ENCODE measurements at regions not wholly inside any gene's neighbourhood (a gene's known extent, or its start where the extent isn't known, plus 50 kb on each side); places are given as distances from the start of the nearest gene placed in this dataset.

GRCh38 chr16:85501900-85502299 is 111.2 kb upstream of the GSE1 start:
- no peaks in the 10 kb centered on the region for H3K4me1 Mint-ChIP-seq (ENCODE audit: low read depth)
- H3K27me3 Mint-ChIP-seq (ENCODE audit: insufficient read depth): peaks cover 7% of the 10 kb centered on the region; the same call in 1 of the 2 replicates
- TF ChIP-seq CTCF (IDR thresholded peaks at IDR 0.05): no peak
- DNase-seq: no peak
- H3K4me3 Mint-ChIP-seq: no peak overlapping the region
- H3K36me3 Mint-ChIP-seq (ENCODE audit: low read depth): no peaks in the 10 kb centered on the region
- no peak overlapping the region for H3K27ac Mint-ChIP-seq
- H3K9me3 Mint-ChIP-seq: no peaks in the 10 kb centered on the region

GRCh38 chr16:85502357-85502756 is 110.8 kb upstream of the GSE1 start:
- Mint-ChIP-seq H3K4me3 (no peak overlapping the region), H3K36me3 (ENCODE audit: low read depth) (no peaks in the 10 kb centered on the region), H3K27me3 (ENCODE audit: insufficient read depth) (peaks cover 8% of the 10 kb centered on the region; the same call in 1 of the 2 replicates), H3K27ac (no peak overlapping the region), H3K9me3 (no peaks in the 10 kb centered on the region), H3K4me1 (ENCODE audit: low read depth) (no peaks in the 10 kb centered on the region)
- TF ChIP-seq CTCF (IDR thresholded peaks at IDR 0.05): no peak
- DNase-seq: no peak

- Mint-ChIP-seq H3K4me1 (ENCODE audit: low read depth) (no peaks in the 10 kb centered on the region), H3K27ac (no peak overlapping the region), H3K36me3 (ENCODE audit: low read depth) (no peaks in the 10 kb centered on the region), H3K4me3 (no peak overlapping the region), H3K9me3 (no peaks in the 10 kb centered on the region), H3K27me3 (ENCODE audit: insufficient read depth) (peaks cover 10% of the 10 kb centered on the region; the same call in 1 of the 2 replicates)
- no peak for DNase-seq
- no peak for TF ChIP-seq CTCF (IDR thresholded peaks at IDR 0.05)
Measured at GRCh38 chr16:85503679-85504231, 109.4 kb upstream of the GSE1 start.

- Mint-ChIP-seq H3K4me1 (ENCODE audit: low read depth) (no peaks in the 10 kb centered on the region), H3K27me3 (ENCODE audit: insufficient read depth) (peaks cover 10% of the 10 kb centered on the region; the same call in 1 of the 2 replicates), H3K4me3 (no peak overlapping the region), H3K36me3 (ENCODE audit: low read depth) (no peaks in the 10 kb centered on the region), H3K9me3 (no peaks in the 10 kb centered on the region), H3K27ac (no peak overlapping the region)
- TF ChIP-seq CTCF (IDR thresholded peaks at IDR 0.05): no peak
- no peak for DNase-seq
Measured at GRCh38 chr16:85504242-85504641, 108.9 kb upstream of the GSE1 start.

GRCh38 chr16:85505794-85506634 is 107.1 kb upstream of the GSE1 start:
- Mint-ChIP-seq H3K4me3 (no peak overlapping the region), H3K27ac (no peak overlapping the region), H3K27me3 (ENCODE audit: insufficient read depth) (peaks cover 9% of the 10 kb centered on the region; the same call in 1 of the 2 replicates), H3K36me3 (ENCODE audit: low read depth) (no peaks in the 10 kb centered on the region), H3K9me3 (no peaks in the 10 kb centered on the region), H3K4me1 (ENCODE audit: low read depth) (no peaks in the 10 kb centered on the region)
- TF ChIP-seq CTCF (IDR thresholded peaks at IDR 0.05): no peak
- DNase-seq: no peak
